HFF-Myc (cell line): ENCODE measurements at regions not wholly inside any gene's neighbourhood (a gene's known extent, or its start where the extent isn't known, plus 50 kb on each side); places are given as distances from the start of the nearest gene placed in this dataset.

Experiments used
- DNase-seq: peaks from one replicate; pipeline ENCODE4 v3.0.0-alpha.2; 2011; ENCODE audit warnings: low read depth; ENCODE audit errors: extremely low read depth
- H3K4me3 ChIP-seq: replicated peaks from 2 replicates; pipeline ENCODE4 v1.5.1; 2011; ENCODE audit warnings: low read depth, mild to moderate bottlenecking, control low read depth, low read length
- TF ChIP-seq, protein P1 (sequence below): IDR thresholded peaks from 2 replicates; pipeline ENCODE4 v1.5.1; 2012; ENCODE audit warnings: mild to moderate bottlenecking, low read depth, low read length, control low read depth; ENCODE audit errors: missing control alignments

DNA sequence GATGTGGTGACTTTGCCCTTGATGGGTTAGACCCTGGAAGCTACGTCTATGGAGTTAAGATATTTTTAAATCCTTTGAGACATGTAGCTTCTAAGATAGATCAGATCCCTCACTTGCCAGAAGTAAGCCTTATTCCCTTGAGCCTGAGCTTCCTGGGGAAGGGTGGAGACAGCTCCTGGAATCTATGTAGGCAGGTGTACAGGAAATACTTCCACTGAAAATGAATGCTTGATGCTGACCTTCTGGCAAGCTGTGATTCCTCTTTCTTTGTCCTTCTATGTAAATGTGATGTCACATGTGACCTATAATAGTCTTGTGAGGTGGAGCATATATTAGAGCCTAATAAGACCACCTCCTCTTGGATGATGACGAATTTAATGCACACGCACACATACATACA is 1152.0 kb upstream of the ACO1 start:
- TF ChIP-seq, protein P1, sequence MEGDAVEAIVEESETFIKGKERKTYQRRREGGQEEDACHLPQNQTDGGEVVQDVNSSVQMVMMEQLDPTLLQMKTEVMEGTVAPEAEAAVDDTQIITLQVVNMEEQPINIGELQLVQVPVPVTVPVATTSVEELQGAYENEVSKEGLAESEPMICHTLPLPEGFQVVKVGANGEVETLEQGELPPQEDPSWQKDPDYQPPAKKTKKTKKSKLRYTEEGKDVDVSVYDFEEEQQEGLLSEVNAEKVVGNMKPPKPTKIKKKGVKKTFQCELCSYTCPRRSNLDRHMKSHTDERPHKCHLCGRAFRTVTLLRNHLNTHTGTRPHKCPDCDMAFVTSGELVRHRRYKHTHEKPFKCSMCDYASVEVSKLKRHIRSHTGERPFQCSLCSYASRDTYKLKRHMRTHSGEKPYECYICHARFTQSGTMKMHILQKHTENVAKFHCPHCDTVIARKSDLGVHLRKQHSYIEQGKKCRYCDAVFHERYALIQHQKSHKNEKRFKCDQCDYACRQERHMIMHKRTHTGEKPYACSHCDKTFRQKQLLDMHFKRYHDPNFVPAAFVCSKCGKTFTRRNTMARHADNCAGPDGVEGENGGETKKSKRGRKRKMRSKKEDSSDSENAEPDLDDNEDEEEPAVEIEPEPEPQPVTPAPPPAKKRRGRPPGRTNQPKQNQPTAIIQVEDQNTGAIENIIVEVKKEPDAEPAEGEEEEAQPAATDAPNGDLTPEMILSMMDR: no peak
- H3K4me3 ChIP-seq: no peak overlapping the region
- no peak for DNase-seq

DNA sequence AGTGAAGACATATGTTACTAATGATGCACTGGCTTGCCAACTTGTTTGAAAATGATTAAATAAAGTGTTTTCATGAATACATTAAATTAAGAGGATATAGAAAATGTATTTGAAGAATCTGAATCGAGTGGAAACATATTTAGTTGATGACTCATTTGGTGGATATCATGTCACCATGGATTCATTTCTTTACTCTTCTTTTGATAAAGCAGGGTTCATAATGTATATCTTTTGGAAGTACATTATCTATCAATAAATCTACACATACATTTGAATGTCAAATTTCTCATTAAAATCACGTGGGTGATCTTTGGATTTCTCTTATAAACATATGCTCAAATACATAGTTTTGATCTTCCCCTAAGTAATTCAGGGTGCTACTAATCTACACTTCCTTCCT is 1148.1 kb upstream of the ACO1 start:
- no peak for DNase-seq
- H3K4me3 ChIP-seq: no peak overlapping the region
- TF ChIP-seq, protein P1: no peak

DNA sequence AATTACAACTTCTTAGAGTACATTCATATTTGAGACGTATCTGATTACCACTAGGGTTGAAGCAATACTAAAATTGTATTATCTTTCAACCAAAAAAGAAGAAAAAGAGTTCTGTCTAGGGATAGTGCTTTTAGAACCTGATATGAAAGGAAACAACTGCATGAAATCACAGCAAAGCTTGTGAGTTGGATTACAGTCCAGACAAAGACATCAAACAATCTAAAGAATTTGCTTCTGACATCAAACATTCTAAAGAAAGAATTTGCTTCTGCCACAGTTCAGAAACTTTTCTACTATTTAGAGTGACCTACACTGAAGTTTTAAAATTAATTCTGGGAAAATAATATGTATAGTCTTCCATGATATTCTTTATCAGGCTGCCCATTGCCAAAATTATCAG is 1141.1 kb upstream of the ACO1 start:
- no peak overlapping the region for H3K4me3 ChIP-seq
- TF ChIP-seq, protein P1: no peak
- no peak for DNase-seq

DNA sequence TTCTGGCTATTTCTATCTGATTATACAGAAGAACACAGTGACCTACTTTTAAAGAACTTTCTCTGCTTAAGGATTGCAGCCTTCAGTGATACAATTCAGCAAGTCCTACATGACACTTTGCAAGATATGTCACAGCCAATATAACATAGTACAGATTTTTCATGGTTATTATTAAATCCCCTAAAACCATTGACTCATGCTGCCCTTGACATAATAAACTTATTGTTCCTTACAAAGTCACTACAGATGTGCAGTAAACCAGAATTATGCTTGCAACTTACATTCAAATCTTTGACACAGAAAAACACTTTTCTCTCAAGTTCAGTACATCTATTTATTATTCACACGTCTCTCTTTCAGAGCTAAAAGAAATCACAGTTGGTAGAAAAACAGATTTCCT is 1136.3 kb upstream of the ACO1 start:
- no peak overlapping the region for H3K4me3 ChIP-seq
- TF ChIP-seq, protein P1: no peak
- no peak for DNase-seq

DNA sequence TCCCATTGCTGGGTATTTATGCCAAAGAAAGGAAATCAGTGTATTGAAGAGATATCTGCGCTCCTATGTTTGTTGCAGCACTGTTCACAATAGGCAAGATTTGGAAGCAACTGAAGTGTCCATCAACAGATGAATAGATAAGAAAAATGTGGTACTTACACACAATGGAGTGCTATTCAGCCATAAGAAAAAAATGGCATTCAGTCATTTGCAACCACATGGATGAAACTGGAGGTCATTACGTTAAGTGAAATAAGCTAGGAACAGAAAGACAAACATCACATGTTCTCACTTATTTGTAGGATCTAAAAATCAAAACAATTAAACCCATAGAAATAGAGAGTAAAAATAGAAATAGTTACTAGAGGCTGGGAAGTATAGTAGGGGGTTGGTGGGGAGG is 1133.1 kb upstream of the ACO1 start:
- no peak for DNase-seq

DNA sequence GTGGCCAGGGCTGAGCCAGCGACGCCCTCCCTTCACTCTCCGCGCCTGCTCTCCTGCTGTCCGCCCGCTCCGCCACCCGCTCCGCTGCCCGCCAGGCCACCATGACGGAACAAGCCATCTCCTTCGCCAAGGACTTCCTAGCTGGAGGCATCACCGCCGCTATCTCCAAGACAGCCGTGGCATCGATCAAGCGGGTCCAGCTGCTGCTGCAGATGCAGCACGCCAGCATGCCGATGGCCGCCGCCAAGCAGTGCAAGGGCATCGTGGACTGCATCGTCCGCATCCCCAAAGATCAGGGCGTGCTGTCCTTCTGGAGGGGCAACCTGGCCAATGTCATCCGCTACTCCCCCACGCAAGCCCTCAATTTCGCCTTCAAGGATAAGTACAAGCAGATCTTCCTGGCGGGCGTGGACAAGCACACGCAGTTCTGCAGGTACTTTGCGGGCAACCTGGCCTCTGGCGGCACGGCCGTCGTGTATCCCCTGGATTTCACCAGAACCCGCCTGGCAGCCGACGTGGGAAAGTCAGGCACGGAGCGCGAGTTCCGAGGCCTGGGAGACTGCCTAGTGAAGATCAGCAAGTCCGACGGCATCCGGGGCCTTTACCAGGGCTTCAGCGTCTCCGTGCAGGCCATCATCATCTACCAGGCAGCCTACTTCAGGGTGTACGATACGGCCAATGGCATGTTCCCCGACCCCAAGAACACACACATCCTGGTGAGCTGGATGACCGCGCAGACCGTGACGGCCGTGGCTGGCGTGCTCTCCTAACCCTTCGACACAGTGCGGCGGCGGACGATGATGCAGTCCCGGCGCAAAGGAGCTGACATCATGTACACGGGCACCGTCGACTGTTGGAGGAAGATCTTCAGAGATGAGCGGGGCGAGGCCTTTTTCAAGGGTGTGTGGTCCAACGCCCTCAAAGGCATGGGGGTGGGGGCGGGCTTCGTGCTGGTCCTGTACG is 1130.4 kb upstream of the ACO1 start:
- TF ChIP-seq, protein P1: no peak
- no peak for DNase-seq
- H3K4me3 ChIP-seq: no peak overlapping the region

More for the DNA sequence above, 1133.1 kb upstream of the ACO1 start:
- TF ChIP-seq, protein P1: no peak
- no peak overlapping the region for H3K4me3 ChIP-seq
